HG03565 (cell line): ENCODE measurements at regions not wholly inside any gene's neighbourhood (a gene's known extent, or its start where the extent isn't known, plus 50 kb on each side); places are given as distances from the start of the nearest gene placed in this dataset.

Source experiments
- ATAC-seq: cut with Tn5 transposase; IDR thresholded peaks from one replicate; pipeline ENCODE4 v1.9.1; 2021; ENCODE audit warnings: mild to moderate bottlenecking, moderate library complexity; ENCODE audit not compliant: unreplicated experiment

GRCh38 chr4:185966997-185967775 lies 101.8 kb upstream of the TLR3 start:
- no peak for ATAC-seq

- no peak for ATAC-seq
Observed at GRCh38 chr4:185969657-185970056, 99.3 kb upstream of the TLR3 start.

- ATAC-seq = no peak
Observed at GRCh38 chr4:185987961-185988627, 80.9 kb upstream of the TLR3 start.

- ATAC-seq = no peak
Observed at GRCh38 chr4:185991770-185992169, 77.2 kb upstream of the TLR3 start.

GRCh38 chr4:185992585-185992984 lies 76.4 kb upstream of the TLR3 start:
- ATAC-seq = no peak

GRCh38 chr4:185993328-185993973 lies 75.5 kb upstream of the TLR3 start:
- ATAC-seq = no peak

- ATAC-seq = no peak
Observed at GRCh38 chr4:185994750-185995149, 74.2 kb upstream of the TLR3 start.

GRCh38 chr4:185995665-185996064 lies 73.3 kb upstream of the TLR3 start:
- ATAC-seq = no peak

GRCh38 chr4:185997296-185997695 lies 71.7 kb upstream of the TLR3 start:
- ATAC-seq = no peak

- ATAC-seq = no peak
Observed at GRCh38 chr4:185998791-185999190, 70.2 kb upstream of the TLR3 start.

GRCh38 chr4:185999207-185999606 lies 69.7 kb upstream of the TLR3 start:
- no peak for ATAC-seq

- ATAC-seq = no peak
Observed at GRCh38 chr4:186002853-186003252, 66.1 kb upstream of the TLR3 start.

GRCh38 chr4:186003746-186004145 lies 65.2 kb upstream of the TLR3 start:
- ATAC-seq = no peak

- no peak for ATAC-seq
Observed at GRCh38 chr4:186008057-186008456, 60.9 kb upstream of the TLR3 start.

GRCh38 chr4:186009976-186010375 lies 59.0 kb upstream of the TLR3 start:
- ATAC-seq = no peak

- no peak for ATAC-seq
Observed at GRCh38 chr4:186010821-186011220, 58.1 kb upstream of the TLR3 start.

GRCh38 chr4:186012071-186012470 lies 56.9 kb upstream of the TLR3 start:
- ATAC-seq = no peak

- no peak for ATAC-seq
Observed at GRCh38 chr4:186013419-186014186, 55.4 kb upstream of the TLR3 start.

- no peak for ATAC-seq
Observed at GRCh38 chr4:186015212-186015817, 53.6 kb upstream of the TLR3 start.

GRCh38 chr4:186016796-186017195 lies 52.2 kb upstream of the TLR3 start:
- ATAC-seq = no peak

GRCh38 chr4:186017801-186018200 lies 51.2 kb upstream of the TLR3 start:
- no peak for ATAC-seq
